Stimulated activated CD8-positive, alpha-beta memory T cell treated with anti-CD3 and anti-CD28 coated beads, Interleukin-2, amount 100 ng/mL, for 48 hours (primary cell): ENCODE measurements at regions not wholly inside any gene's neighbourhood (a gene's known extent, or its start where the extent isn't known, plus 50 kb on each side); places are given as distances from the start of the nearest gene placed in this dataset.

ENCODE experiments used
- DNase-seq, 2 donors: peaks; one replicate each; pipeline ENCODE4 v3.0.0-alpha.2; 2020; ENCODE audit warnings: low read depth in 2 of 2

- DNase-seq, result no peak
Observed at GRCh38 chr5:93058309-93058708, 522.7 kb downstream of the NR2F1-AS1 start.

- no peak for DNase-seq
Observed at GRCh38 chr5:93057311-93057710, 523.7 kb downstream of the NR2F1-AS1 start.

- DNase-seq, result no peak
Observed at GRCh38 chr5:93055971-93056370, 525.0 kb downstream of the NR2F1-AS1 start.

DNA sequence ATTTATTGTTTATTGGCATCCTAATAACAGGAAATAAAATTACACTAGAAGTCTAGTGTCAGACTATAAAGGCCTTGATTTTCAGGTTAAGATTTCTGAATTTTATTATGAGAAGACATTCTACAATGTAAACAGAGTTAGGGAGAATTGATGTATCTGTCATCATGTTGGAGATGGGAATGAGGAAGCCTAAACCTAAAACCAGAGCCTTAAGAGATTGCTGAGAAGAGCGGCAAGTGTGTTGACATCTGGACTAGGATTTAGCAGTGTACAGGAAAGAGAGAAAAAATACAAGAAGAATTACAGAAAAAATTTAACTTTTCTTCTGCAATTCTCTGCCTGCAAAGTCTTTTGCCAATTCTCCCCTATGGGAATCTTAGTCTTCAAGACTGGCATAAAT is 525.5 kb downstream of the NR2F1-AS1 start:
- no peak for DNase-seq

- DNase-seq, result no peak
Observed at GRCh38 chr5:93054424-93055163, 526.4 kb downstream of the NR2F1-AS1 start.

GRCh38 chr5:93053825-93054224 is 527.2 kb downstream of the NR2F1-AS1 start:
- DNase-seq, result no peak

DNA sequence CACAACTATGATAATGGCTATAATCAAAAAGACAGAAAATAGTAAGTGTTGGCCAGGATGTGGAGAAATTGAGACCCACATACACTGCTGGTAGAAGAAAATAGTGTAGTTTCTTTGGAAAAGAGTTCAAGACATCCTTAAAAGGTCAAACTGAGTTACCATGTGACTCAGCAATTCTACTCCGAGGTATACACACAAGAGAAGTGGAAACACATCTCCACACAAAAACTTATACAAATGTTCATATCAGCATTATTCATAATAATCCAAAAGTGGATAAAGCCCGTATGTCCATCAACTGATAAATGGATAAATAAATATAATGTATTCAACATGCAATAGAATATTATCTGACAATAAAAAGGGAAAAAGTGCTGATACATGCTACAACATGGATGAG is 532.2 kb downstream of the NR2F1-AS1 start:
- no peak for DNase-seq

GRCh38 chr5:93044859-93045666 is 536.0 kb downstream of the NR2F1-AS1 start:
- no peak for DNase-seq

DNA sequence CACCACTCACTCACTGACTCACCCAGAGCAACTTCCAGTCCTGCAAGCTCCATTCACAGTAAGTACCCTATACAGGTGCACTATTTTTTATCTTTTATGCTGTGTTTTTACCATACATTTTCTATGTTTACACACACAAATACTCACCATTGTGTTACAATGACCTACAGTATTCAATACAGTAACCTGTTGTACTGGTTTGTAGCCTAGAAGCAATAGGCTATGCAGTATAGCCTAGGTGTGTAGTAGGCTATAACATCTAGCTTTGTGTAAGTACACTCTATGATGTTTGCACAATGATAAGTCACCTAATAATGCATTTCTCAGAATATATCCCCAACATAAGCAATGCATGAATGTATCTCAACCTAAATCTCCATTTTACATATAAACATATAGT is 541.1 kb downstream of the NR2F1-AS1 start:
- DNase-seq, result no peak

DNA sequence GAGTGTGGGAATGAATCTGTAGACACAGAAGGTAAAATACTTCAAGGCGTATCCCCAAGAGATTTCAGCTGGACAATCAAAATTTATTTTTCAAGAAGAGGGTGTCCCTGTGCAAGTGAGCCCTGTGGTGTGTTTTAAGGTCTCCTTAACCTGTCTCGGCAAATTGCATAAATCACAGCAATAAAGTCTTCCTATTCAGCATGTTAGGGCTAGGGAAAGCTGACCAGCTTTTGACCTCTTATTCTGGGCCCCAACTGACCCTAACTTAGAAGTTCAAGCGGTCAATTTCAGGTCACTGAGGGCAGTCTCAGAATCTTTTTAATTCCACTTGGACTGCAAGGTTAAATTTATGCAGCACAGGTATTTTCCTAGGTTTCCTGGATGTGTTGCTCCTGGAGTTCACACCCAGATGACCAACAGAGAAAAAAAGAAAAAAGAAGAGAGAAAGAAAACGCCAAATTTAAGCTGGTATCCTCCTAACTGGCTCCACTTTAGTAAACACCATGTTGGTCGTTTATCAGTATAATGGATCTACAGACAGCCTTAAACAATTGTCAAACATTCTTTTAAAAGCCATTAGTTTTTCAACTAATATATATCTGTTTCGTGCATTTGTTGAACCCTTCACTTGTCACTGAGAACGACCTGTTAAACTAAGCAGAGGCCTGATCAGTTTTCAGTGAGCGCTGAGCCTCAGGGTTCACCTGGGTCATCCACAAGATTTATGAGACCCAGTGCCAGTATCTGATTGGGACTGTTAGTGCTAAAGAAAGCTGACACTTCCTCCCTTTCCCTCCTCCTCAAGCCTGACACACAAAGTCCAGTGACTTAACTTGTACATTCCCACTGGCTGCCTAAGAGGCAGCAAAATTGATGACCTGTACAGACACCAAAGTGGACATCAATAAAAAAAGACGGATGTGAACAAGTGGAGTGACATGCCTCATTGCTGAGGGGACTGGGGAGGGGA is 546.1 kb downstream of the NR2F1-AS1 start:
- no peak for DNase-seq

DNA sequence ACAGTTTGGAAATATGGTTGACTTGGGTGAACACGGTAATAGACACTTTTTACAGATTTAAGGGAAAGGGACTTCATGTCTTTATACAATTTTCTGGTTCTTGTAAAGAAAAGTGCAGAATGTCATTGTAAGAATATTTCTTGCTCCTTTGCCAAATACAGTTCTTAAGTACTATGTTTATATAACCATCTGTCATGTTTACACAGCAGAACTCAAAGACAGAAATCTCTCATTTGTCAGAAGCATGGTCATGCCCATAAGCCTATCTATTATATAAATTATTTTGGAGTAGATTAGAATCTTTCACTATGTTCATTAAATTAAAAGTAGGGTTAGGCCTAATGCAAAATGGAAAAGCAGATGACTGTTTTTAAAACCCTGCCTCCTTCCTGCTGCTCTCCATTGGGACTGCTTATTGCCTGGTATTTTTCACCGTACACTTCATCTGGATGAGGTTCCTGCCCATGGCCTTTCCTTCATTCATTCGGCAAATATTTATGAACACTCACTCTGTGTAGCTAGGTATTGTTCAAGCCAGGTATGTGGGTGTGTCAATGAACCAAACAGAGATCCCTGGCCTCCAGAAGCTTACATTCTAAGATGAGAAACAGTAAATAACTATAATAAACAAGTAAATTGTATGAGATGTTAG is 558.1 kb downstream of the NR2F1-AS1 start:
- no peak for DNase-seq

GRCh38 chr5:93022211-93022610 is 558.8 kb downstream of the NR2F1-AS1 start:
- no peak for DNase-seq

DNA sequence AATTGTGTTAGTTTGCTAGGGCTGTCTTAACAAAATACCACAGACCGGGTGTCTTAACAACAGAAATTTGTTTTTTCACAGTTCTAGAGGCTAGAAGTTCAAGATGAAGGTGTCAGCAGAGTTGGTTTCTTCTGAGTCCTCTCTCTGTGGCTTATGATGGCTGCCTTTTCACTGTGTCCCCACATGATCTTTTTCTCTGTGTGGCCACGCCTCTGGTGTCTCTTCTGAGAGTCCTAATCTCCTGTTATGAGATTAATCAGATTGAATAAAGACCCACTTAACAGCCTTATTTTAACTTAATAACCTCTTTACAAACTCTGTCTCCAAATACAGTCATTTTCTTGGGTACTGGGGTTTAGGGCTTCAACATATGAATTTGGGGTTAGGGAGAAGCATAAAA is 561.1 kb downstream of the NR2F1-AS1 start:
- no peak for DNase-seq

DNA sequence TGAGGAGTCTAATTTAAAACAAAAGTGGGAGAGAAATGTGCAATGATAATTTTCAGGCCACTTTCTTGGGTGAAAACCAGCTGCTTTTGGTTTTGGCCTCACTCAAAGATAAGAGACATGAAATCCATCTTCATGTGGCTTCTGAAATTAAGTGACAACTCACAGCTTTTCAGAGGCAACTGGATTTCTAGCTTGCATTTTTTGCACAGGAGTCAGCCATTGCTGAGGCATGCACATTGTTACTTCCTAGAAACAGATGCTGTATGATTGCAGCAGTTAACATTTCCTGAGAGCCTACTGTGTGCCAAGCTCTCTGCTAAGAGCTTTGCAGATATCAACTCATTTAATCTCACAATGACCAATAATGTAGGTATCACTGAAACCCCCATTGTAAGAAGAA is 562.6 kb downstream of the NR2F1-AS1 start:
- DNase-seq, result no peak

DNA sequence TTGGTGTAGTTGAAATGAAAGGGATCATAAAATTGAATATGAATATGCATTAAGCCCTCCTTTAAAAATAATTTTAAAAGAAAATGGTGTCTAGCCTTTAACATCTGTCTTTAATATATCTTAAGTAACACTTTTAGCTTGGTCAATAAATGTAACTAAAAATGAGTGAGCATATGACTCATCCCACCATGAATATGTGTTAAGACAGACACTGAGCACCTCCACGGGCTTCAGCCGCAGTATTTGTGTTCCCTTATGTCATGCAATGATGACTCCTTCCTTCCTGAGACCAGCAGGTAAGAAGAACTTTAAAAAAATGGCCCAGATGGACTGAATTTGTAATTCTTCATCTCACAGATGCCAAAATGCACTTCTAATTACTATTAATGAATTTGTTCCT is 563.2 kb downstream of the NR2F1-AS1 start:
- no peak for DNase-seq

DNA sequence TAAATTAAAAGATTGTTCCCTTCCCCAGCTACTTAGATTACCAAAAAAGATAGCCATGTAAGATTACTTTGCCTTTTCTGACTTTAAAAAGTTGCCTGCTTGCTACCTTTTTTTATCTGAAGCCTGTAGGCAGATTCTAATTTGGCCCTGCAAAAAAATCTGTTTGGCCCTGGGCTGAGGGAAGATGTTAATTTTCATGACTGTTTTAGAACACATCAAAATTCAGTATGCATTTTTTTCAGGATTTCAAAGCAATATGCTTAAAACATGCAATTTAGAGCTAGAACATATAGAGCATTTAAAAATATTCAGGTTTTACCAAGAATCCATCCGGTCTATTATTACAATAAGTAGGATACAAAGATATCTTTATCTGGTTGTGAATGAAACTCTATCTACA is 563.6 kb downstream of the NR2F1-AS1 start:
- DNase-seq, result no peak

DNA sequence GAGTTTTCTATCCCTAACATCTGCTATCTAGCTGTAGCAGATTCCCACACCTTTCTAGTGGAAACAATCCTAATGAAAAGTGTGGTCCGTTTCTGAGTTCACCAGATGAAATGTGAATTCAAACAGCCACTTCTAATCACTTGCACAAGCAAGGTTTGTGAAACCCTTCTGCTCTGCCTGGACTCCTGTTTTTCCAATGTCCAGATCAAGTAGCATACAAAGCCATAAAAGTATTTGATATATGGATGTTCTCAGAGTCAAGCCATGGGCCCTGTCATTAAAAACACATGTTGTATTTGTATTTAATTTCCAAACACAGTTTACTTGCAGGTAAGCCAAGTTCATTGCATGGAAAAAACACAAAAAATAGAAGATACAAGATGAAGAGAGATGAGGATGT is 570.4 kb downstream of the NR2F1-AS1 start:
- no peak for DNase-seq

DNA sequence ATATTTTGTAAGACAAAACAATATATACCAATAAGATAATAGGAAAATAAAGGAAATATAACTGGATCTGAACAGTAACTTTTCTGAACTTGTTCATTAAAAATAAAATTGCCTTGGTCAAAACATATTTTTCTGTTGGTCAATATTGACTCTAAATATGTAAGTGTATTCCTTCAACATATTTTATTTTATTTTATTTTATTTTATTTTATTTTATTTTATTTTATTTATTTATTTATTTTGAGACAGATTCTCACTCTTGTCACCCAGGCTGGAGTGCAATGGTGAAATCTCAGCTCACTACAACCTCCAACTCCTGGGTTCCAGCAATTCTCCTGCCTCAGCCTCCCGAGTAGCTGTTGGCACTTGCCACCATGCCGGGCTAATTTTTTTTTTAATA is 571.0 kb downstream of the NR2F1-AS1 start:
- DNase-seq, result no peak

GRCh38 chr5:93008502-93009207 is 572.4 kb downstream of the NR2F1-AS1 start:
- DNase-seq, result no peak

- no peak for DNase-seq
Observed at GRCh38 chr5:93006915-93007314, 574.1 kb downstream of the NR2F1-AS1 start.

- no peak for DNase-seq
Observed at GRCh38 chr5:92998456-92998855, 582.6 kb downstream of the NR2F1-AS1 start.
